DMS153 (cell line): ENCODE measurements at regions not wholly inside any gene's neighbourhood (a gene's known extent, or its start where the extent isn't known, plus 50 kb on each side); places are given as distances from the start of the nearest gene placed in this dataset.
"Not testable (repeated sequence)": the region's sequence is repeated elsewhere in the genome, so short reads cannot be mapped to it uniquely, and the experiment has no call there.

Experiments
- DNase-seq: peaks from one replicate; lab custom pipeline; 2025; lab: John Stamatoyannopoulos, UW

- DNase-seq = no peak
These were observed 210.0 kb downstream of the HINT1 start for GRCh38 chr5:130955041-130955440.

- no peak for DNase-seq
These were observed 210.7 kb downstream of the HINT1 start for GRCh38 chr5:130954336-130954735.

- DNase-seq = no peak
These were observed 226.0 kb downstream of the HINT1 start for GRCh38 chr5:130939059-130939458.

GRCh38 chr5:130937046-130937445 is 228.0 kb downstream of the HINT1 start:
- no peak for DNase-seq

- no peak for DNase-seq
These were observed 241.4 kb downstream of the HINT1 start for GRCh38 chr5:130923543-130924124.

- DNase-seq = no peak
These were observed 253.0 kb downstream of the HINT1 start for GRCh38 chr5:130912088-130912487.

- no peak for DNase-seq
These were observed 256.9 kb downstream of the HINT1 start for GRCh38 chr5:130908186-130908585.

GRCh38 chr5:130897537-130898195 is 267.4 kb downstream of the HINT1 start:
- peak; percentile 34 for DNase-seq

- DNase-seq = not testable (repeated sequence)
These were observed 267.9 kb downstream of the HINT1 start for GRCh38 chr5:130897181-130897536.

GRCh38 chr5:130896636-130897035 is 268.4 kb downstream of the HINT1 start:
- DNase-seq = no peak

DNA sequence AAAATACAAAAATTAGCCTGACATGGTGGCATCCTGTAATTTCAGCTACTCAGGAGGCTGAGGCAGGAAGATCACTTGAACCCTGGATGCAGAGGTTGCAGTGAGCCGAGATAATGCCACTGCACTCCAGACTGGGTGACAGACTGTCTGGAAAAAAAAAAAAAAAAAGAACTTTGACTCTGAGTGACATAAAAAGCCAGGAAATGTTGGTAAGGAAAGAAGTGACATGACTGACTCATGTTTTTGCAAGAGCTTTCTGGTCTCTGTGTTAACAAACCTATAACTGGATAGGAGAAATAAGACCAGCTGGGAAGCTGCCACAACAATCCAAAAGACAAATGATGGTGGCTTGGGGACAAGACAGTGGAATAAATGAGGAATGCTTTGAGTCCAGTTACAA is 272.1 kb downstream of the HINT1 start:
- DNase-seq = no peak

GRCh38 chr5:130890610-130891009 is 274.4 kb downstream of the HINT1 start:
- DNase-seq = no peak

DNA sequence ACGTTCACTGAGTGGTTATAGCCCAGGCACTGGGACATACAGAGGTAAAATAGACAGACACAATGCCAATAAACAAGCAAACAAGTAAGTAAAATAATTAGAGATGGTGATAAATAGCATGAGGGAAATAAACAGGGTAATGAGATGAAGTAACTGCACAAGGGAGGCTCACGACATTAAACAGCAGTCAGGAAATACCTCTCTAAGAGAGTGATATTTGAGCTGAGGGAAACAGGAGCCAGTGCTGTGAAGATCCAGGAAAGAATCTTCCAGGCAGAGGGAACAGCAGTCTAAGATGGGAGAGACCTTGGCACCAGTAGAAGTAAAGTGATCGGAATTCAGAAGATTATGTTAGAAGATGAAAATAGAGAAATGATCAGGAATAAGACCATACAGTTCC is 279.4 kb downstream of the HINT1 start:
- no peak for DNase-seq

DNA sequence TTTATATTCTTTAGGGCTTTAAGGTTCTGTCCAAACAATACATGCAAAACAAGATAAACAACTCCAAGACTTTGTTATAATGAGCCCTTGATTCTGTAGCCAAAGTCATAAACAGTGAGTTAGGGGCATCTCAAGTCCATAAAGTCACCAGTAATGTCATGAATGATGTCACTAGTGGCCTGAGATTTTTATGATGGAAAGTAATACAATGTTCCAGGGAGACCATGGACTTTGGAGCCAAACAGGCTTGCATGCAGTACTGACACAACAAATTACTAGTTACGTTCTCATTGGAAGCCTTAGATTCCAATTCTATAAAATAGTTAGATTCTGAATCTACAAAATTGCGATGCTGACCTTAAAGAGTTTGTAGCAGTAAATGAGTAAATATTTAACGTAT is 280.0 kb downstream of the HINT1 start:
- DNase-seq = no peak

DNA sequence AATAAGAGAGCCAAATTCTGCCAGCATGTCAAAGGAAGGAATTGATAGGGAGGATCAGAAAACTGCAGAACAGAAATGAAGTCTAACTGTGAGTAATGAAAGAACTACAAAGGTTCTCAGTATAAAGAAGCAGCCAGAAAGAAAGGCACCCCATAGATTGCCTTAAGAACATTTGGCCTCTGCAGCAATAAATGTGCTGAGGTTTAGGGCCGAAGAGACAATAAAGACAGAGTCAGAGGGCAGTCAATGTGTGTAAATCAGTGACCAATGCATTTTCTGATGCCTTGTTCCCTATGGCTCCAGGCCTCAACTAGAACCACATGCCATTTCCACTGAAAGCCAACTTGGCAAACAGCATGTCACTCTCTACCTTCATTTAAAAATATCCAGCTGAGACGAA is 281.0 kb downstream of the HINT1 start:
- no peak for DNase-seq

DNA sequence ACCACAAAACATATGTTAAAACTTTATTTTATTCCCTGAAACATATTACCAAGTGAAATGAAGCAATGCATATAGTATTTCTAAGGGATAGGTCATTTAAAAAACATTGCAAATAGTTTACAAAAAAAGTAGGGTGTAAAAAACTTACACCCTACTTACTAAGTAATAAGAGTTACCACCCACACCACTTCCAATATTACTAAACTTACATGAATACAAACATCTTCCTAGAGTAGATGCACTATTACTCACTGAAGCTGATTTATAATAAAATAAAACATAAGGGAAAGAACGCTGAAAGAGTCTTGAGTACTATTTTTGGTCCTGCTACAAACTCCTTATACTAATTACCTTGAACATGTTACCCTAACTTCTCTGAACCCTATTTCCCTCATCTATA is 289.4 kb downstream of the HINT1 start:
- DNase-seq = no peak

DNA sequence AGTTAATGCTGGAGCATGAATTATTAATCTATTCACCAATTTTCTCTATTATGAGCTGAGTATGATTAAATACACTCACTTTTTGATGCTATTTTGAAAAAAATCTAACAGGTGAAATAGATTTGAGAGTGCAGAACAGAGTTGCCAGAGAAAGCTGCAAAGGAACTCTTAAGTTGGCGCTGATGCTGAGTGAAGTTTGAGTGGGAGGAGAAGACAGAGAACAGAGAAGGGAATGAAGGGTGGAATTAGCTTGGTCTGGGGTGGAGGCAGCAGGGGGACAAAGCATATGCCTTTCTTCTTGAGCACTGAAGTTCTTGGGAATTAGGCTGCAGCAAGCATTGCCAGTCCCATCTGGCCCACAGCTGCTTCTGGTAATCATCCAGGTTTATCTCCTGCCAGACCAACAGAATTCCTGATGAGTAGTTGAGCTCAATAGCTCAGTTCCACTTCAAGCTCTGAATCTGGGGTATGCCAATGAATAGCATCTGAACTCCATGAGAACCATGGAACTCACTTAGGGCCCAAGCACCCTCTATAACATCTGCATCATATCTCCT is 290.1 kb downstream of the HINT1 start:
- no peak for DNase-seq

- DNase-seq = no peak
These were observed 293.5 kb downstream of the HINT1 start for GRCh38 chr5:130871346-130872086.

GRCh38 chr5:130870691-130871090 is 294.4 kb downstream of the HINT1 start:
- no peak for DNase-seq

GRCh38 chr5:130868186-130868840 is 296.7 kb downstream of the HINT1 start:
- DNase-seq = no peak

DNA sequence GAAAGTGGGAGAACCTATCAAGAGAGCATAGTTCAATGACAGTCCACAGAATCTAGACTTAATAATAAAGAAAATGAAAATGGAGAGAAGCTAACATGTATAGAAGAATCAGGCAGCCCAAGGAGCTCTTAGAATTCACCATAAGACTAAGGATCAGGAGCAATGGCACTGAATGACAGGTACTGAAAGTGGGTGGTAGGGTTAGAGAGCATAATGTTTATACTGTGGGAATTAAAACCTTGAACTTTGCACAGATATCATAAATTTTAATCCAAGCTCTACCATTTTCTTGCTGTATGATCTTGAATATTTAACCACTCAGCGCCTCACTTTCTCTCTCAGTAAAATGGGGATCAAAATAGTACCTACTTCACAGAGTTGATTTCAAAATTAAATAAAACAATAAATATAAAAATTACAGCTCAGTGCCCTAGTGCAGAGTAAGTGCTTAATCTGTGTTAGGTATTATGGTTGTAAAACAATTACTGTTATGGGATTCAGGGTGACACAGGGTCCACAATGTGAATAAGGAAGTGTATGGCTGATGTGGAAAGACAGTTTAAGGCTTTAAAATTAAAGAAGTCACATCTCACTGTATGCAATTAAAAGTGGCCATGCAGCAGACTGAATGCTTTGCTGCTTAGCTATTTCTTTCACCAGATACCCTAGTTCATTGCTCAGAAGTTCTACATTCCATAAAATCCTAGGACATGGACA is 319.8 kb downstream of the HINT1 start:
- no peak for DNase-seq
